ENCODE measurements at regions not wholly inside any gene's neighbourhood (a gene's known extent, or its start where the extent isn't known, plus 50 kb on each side); places are given as distances from the start of the nearest gene placed in this dataset.

GRCh38 chr9:117779760-117780159, 75.6 kb downstream of the TLR4 start:
- TF ChIP-seq NR3C1 (IDR thresholded peaks at IDR 0.05) (no peak), BHLHE40 (IDR thresholded peaks at IDR 0.05; ENCODE audit: low read depth, low read length) (no peak), E2F6 (IDR thresholded peaks at IDR 0.05; ENCODE audit: borderline replicate concordance, low read depth) (no peak), RFX5 (IDR thresholded peaks at IDR 0.05) (no peak)
- TF ChIP-seq, protein P1, sequence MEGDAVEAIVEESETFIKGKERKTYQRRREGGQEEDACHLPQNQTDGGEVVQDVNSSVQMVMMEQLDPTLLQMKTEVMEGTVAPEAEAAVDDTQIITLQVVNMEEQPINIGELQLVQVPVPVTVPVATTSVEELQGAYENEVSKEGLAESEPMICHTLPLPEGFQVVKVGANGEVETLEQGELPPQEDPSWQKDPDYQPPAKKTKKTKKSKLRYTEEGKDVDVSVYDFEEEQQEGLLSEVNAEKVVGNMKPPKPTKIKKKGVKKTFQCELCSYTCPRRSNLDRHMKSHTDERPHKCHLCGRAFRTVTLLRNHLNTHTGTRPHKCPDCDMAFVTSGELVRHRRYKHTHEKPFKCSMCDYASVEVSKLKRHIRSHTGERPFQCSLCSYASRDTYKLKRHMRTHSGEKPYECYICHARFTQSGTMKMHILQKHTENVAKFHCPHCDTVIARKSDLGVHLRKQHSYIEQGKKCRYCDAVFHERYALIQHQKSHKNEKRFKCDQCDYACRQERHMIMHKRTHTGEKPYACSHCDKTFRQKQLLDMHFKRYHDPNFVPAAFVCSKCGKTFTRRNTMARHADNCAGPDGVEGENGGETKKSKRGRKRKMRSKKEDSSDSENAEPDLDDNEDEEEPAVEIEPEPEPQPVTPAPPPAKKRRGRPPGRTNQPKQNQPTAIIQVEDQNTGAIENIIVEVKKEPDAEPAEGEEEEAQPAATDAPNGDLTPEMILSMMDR (IDR thresholded peaks at IDR 0.05): no peak

All from A549 (cell line).